ENCODE measurements at regions not wholly inside any gene's neighbourhood (a gene's known extent, or its start where the extent isn't known, plus 50 kb on each side); places are given as distances from the start of the nearest gene placed in this dataset.
"Not testable (repeated sequence)": the region's sequence is repeated elsewhere in the genome, so short reads cannot be mapped to it uniquely, and the experiment has no call there.

DNA sequence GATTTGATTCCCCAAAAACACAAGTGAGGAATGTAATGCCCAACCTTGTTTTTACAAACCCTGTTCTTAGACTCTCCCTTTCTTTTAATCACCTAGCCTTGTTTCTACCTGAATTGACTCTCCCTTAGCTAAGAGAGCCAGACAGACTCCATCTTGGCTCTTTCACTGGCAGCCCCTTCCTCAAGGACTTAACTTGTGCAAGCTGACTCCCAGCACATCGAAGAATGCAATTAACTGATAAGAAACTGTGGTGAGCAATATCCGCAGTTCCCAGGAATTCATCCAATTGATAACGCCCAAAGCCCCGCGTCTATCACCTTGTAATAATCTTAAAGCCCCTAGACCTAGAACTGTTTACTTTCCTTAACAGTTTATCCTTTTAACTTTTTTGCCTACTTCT lies 120.2 kb upstream of the DEFB108B start:
- H3K4me3 ChIP-seq (ENCODE audit: low read depth, low read length), result not testable (repeated sequence)

DNA sequence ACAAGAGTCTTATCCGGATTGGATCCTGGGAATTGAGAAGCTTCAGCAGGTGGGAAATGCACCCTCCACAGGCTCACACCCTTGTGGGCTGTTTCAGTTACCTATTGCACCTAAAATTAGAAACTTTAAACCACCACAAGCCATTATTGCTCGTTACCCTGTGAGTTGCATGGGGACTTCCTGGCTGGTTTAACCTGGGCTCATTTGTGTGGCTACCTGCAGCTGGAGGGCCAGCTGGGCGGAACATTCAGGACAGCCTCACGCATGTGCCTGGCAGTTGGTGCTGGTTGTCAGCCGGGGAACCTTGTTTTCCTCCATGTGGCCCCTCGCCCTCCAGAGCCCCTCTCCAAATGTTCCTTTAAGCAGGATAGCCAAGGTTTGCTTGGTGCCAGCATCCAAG lies 118.5 kb upstream of the DEFB108B start:
- not testable (repeated sequence) for H3K4me3 ChIP-seq (ENCODE audit: low read depth, low read length)

DNA sequence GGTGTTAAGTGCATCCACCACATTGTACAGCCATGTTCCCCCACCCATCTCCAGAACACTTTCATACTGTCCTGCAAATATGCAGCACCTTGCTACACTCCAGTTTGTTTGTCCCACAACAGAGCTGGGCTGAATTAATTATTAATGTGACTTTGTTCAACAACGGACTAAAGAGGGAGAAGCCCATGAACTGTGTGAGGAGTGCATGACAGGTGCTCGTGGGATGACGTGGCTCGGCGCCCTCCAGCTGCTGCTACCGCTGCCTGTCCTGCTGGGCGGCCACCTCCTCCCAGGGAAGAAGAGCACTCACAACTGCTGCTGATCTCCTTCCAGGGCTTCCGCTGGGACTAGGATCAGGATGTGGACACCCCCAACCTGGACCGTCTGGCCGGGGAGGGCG lies 111.2 kb upstream of the DEFB108B start:
- not testable (repeated sequence) for H3K4me3 ChIP-seq (ENCODE audit: low read depth, low read length)

DNA sequence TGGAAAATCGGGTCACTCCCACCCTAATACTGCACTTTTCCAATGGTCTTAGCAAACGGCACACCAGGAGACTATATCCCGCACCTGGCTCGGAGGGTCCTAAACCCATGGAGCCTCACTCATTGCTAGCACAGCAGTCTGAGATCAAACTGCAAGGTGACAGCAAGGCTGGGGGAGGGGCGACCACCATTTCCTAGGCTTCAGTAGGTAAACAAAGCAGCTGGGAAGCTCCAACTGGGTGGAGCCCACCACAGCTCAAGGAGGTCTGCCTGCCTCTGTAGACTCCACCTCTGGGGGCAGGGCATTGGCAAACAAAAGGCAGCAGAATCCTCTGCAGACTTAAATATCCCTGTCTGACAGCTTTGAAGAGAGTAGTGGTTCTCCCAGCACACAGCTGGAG lies 109.0 kb upstream of the DEFB108B start:
- not testable (repeated sequence) for H3K4me3 ChIP-seq (ENCODE audit: low read depth, low read length)

DNA sequence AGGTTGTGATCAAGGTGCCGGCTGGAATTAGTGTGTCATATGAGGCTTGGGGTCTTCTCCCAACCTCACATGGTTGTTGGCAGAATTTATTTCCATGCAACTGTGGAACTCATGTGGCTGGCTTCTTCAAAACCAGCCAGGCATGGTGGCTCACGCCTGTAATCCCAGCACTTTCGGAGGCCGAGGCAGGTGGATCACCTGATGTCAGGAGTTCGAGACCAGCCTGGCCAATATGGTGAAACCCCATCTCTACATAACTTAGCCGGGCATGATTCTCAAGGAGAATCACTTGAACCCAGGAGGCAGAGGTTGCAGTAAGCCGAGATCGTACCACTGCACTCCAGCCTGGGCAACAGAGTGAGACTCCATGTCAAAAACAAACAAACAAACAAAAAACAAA lies 102.3 kb upstream of the DEFB108B start:
- H3K4me3 ChIP-seq (ENCODE audit: low read depth, low read length), result not testable (repeated sequence)

DNA sequence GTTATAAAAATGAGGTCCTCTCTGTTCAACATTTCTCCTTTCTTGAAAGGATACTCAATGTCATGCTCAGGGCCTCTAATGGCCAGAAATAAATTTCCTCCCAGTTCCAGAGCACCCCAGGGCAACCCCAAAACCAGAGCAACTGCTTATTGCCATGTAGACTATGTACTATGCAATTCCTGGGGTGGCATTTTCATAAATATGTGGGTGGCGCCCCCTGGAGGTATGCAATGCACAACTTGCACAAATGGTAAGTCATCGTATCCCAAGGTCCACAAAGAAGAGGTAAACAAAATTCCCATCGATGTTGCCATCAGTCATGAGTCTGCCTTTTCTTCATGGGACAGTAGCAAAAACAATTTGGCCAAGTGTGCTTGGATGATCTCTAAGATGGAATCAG lies 98.6 kb upstream of the DEFB108B start:
- not testable (repeated sequence) for H3K4me3 ChIP-seq (ENCODE audit: low read depth, low read length)

DNA sequence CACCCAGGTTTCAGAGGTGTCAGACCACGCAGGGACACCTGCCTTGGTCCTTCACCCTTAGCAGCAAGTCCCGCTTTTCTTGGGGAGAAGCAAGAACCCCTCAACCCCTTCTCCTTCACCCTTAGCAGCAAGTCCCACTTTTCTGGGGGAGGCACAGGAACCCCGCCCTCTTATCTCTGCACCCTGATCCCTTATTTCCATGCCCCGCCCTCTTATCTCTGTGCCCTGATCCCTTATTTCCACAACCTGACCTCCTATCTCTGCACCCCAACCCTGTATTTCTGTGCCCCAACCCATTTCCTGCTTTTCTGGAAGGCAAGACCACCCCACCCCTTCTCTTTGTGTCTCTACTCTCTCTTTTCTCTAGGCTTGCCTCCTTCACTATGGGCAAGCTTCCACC lies 94.7 kb upstream of the DEFB108B start:
- H3K4me3 ChIP-seq (ENCODE audit: low read depth, low read length), result not testable (repeated sequence)

DNA sequence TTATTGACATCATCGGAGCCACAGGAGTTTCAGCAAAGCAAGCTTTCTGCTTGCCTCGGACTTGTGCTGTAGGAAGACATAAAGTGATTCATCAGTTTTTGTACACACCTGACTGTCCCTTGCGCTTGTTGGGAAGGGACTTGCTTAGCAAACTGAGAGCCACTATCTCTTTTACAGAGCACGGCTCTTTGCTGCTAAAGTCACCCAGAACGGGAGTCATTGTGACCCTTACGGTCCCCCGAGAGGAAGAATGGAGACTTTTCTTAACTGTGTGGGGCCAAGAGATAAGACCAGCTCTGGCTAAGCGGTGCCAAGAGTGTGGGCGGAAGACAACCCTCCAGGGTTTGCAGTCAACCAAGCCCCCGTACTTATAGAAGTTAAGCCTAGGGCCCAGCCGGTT lies 89.6 kb upstream of the DEFB108B start:
- H3K4me3 ChIP-seq (ENCODE audit: low read depth, low read length), result not testable (repeated sequence)

DNA sequence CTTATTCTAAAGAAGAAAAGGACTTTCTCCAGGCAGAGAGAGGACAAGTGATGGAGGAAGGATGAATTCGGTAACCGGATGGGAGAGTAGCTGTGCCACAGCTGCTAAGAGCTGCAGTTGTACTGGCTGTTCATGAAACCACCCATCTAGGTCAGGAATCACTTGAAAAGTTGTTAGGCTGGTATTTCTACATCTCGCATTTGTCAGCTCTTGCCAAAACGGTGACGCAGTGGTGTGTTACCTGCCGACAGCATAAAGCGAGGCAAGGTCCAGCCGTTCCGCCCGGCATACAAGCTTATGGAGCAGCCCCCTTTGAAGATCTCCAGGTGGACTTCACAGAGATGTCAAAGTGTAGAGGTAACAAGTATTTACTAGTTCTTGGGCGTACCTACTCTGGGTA lies 87.3 kb upstream of the DEFB108B start:
- not testable (repeated sequence) for H3K4me3 ChIP-seq (ENCODE audit: low read depth, low read length)

DNA sequence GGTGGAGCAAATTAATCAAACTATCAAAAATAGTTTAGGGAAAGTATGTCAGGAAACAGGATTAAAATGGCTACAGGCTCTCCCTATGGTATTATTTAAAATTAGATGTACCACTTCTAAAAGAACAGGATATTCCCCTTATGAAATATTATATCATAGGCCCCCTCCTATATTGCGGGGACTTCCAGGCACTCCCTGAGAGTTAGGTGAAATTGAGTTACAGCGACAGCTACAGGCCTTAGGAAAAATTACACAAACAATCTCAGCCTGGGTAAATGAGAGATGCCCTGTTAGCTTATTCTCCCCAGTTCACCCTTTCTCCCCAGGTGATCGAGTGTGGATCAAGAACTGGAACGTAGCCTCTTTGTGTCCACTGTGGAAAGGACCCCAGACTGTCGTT lies 86.7 kb upstream of the DEFB108B start:
- H3K4me3 ChIP-seq (ENCODE audit: low read depth, low read length), result not testable (repeated sequence)

DNA sequence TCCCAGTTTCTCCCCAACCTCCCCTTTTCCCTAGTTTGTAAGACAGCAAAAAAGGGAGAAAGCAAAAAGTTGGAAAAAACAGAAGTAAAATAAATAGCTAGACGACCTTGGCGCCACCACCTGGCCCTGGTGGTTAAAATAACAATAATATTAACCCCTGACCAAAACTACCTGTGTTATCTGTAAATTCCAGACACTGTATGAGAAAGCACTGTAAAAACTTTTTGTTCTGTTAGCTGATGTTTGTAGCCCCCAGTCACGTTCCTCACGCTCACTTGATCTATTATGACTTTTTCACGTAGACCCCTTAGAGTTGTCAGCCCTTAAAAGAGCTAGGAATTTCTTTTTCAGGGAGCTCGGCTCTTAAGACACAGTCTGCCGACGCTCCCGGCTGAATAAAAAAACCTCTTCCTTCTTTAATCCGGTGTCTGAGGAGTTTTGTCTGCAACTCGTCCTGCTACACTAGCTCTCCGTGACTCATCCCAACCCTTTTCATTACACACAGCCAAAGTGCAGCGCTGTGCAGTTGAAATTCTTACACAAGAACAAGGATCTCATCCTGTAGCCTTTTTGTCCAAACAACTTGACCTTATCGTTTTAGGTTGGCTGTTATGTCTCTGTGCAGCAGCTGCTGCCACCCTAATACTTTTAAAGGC lies 83.9 kb upstream of the DEFB108B start:
- H3K4me3 ChIP-seq (ENCODE audit: low read depth, low read length), result not testable (repeated sequence)

DNA sequence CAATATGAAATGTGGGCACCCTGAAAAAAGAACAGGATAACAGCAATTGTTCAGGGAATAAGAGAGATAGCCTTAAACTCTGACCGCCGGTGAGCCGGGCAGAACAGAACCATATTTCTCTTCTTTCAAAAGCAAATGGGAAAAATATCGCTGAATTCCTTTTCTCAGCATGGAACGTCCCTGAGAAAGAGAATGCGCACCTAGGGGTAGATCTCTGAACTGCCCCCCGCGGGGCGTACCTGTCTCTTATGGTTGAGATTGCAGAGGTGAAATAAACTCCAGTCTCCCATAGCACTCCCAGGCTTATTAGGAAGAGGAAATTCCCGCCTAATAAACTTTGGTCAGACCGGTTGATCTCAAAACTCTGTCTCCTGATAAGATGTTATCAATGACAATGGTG lies 82.1 kb upstream of the DEFB108B start:
- H3K4me3 ChIP-seq (ENCODE audit: low read depth, low read length), result not testable (repeated sequence)

DNA sequence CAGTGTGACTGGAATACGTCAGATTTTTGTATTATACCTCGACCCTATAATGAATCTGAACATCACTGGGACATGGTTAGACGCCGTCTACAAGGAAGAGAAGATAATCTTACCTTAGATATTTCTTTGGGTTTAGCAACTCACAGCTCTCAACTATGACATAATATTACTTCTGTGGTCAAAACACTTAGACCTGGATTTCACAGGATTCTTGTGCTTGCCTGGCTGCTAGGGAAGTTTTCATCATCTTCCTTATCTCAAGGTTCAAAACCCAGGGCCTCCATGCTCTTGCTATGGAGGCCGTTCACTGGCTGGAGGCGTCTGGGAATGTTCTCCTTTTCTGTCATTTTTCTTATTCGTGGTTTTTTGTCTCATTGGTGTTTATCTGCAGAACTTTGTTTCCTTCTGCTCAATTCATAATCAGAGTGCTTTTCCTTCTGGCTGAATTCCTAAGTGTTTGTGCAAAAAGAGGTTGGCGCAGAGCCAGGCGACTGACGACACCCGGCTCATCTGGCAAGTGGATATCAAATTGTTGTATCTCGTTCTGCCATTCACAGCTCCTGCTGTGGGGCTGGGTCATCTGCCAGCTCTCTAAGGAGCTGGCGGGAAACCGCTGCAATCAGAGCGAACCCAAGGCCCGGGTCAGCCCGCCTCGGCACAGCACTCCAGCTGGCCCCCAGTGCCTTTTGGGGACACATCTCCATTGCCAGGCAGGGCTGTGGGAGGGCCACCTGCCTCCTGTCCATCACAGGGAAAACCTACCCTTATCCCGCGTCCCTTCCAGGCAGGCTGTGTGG lies 68.1 kb upstream of the DEFB108B start:
- H3K4me3 ChIP-seq (ENCODE audit: low read depth, low read length), result not testable (repeated sequence)

DNA sequence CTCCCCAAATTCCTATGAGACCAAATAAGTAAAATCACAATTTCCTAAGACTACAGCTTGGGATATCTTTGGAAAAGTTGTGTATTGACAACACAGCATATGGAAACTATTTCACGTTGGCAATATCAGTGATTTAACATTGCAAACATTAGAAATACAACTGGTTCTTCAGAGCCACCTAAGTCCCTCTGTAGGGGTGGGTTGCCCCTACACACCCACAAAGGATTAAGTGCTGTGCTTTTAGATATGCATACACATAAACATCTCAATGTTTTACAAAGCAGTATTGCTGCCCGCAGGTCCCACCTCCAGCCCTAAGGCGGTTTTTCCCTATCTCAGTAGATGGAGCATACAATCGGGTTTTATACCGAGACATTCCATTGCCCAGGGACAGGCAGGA lies 66.0 kb upstream of the DEFB108B start:
- not testable (repeated sequence) for H3K4me3 ChIP-seq (ENCODE audit: low read depth, low read length)

DNA sequence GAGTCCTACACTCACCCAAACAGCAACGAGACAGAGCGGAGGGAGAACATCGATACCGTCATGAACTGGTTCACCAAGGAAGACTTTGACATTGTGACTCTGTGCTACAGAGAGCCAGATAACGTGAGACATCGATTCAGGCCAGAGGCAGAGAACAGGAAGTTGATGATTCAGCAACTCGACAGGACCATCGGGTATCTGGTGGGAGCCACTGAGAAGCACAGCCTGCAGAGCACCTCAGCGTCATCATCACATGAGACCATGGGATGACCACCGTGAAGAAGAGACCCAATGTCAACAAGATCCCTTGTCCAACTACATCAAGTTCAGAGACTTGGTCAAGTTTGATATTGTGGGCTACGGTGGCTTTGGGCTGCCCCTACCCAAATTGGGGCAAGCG lies 60.8 kb upstream of the DEFB108B start:
- not testable (repeated sequence) for H3K4me3 ChIP-seq (ENCODE audit: low read depth, low read length)

DNA sequence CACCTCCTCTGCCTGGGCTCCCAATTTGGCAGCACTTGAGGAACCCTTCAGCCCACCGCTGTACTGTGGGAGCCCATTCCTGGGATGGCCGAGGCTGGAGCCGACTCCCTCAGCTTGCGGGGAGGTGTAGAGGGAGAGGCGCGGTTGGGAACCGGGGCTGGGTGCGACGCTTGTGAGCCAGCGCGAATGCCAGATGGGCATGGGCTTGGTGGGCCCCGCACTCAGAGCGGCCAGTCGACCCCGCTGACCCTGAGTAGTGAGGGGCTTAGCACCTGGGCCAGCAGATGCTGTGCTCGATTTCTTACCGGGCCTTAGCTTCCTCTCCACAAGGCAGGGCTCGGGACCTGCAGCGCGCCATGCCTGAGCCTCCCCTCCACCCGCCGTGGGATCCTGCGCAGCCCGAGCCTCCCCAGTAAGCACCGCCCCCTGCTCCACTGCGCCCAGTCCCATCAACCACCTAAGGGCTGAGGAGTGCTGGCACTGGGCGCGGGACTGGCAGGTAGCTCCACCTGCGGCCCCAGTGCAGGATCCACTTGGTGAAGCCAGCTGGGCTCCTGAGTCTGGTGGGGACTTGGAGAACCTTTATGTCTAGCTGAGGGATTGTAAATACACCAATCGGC lies 58.3 kb upstream of the DEFB108B start:
- H3K4me3 ChIP-seq (ENCODE audit: low read depth, low read length), result no peak overlapping the region

DNA sequence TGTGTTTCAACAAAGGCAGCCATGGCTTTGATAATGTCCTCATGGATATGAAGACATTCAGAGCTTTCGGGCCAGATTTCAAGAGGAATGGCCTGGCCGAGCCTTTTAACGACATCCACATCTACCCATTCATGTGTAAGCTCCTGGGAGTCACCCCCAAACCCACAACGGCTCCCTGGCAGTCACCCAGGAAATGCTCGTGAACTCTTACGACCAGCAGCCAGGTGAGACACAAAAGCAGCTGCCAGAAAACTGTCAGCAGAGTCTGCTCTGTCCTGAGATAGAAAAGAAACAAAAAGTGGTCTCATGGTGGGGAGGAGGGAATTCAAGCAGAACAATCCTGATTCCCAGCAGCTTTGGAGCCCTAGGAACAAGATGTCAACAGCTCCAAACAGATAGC lies 52.9 kb upstream of the DEFB108B start:
- H3K4me3 ChIP-seq (ENCODE audit: low read depth, low read length), result not testable (repeated sequence)

More for the DNA sequence above, 58.3 kb upstream of the DEFB108B start:
- TF ChIP-seq, protein P1, sequence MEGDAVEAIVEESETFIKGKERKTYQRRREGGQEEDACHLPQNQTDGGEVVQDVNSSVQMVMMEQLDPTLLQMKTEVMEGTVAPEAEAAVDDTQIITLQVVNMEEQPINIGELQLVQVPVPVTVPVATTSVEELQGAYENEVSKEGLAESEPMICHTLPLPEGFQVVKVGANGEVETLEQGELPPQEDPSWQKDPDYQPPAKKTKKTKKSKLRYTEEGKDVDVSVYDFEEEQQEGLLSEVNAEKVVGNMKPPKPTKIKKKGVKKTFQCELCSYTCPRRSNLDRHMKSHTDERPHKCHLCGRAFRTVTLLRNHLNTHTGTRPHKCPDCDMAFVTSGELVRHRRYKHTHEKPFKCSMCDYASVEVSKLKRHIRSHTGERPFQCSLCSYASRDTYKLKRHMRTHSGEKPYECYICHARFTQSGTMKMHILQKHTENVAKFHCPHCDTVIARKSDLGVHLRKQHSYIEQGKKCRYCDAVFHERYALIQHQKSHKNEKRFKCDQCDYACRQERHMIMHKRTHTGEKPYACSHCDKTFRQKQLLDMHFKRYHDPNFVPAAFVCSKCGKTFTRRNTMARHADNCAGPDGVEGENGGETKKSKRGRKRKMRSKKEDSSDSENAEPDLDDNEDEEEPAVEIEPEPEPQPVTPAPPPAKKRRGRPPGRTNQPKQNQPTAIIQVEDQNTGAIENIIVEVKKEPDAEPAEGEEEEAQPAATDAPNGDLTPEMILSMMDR (IDR thresholded peaks at IDR 0.05; ENCODE audit: low read depth, low read length), result no peak

DNA sequence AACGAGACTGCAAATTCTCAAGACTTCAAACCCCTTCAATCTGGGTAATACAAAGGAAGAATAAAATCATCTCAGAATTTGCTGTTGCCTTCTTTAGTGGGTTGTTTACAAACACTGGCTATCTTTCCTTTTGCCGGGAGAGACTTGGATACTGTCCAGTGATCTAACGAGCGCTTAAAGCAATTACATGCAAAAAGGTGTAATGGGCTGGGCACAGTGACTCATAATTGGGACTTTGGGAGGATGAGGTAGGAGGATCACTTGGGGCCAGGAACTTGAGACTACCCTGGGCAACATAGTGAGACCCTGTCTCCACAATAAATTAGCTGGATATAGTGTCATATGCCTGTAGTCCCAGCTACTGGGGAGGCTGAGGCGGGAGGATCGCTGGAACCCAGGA lies 52.2 kb upstream of the DEFB108B start:
- H3K4me3 ChIP-seq (ENCODE audit: low read depth, low read length), result not testable (repeated sequence)

DNA sequence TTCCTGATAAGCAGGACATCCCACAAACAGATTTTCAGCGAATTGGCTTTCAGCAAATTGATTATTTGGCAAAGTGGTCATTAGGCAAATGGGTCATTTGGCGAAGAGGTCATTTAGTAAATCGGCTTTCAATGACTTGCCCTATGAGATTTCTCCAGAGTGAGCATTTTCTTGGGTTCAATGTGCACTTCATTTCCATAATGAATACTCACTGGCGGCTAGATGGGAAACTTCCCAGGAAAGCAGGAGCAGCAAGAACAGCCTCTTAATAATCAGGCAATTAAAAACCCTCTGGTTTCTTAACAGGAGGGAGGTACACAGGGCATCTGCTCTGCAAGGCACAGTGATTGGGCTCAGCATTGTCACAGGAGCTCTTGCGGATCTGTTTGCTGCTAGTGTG lies 51.5 kb upstream of the DEFB108B start:
- not testable (repeated sequence) for H3K4me3 ChIP-seq (ENCODE audit: low read depth, low read length)

DNA sequence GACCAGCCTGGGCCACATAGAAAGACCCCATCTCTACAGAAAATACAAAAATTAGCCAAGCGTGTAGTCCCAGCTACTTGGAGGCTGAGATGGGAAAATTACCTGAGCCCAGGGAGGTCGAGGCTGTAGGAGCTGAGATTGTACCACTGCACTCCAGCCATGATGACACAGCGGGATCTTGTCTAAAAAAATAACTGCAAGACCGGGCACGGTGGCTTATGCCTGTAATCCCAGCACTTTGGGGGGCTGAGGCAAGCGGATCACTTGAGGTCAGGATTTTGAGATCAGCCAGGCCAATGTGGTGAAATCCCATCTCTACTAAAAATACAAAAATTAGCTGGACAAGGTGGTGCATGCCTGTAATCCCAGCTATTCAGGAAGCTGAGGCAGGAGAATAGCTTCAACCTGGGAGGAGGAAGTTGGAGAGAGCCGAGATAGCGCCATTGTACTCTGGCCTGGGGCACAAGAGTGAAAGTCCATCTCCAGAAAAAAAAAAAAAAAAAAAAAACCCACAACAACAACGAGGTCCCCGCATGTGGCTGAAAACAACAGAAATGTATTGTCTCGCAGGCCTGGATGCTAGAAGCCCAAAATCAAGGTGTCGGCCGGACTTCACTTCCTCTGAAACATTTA lies 50.7 kb upstream of the DEFB108B start:
- not testable (repeated sequence) for H3K4me3 ChIP-seq (ENCODE audit: low read depth, low read length)

Data from WI38 (cell line).